ENCODE measurements at regions not wholly inside any gene's neighbourhood (a gene's known extent, or its start where the extent isn't known, plus 50 kb on each side); places are given as distances from the start of the nearest gene placed in this dataset.

- no peak for DNase-seq
Measured at GRCh38 chr11:28447226-28447625, 339.0 kb downstream of the METTL15 start.

- no peak for DNase-seq
Measured at GRCh38 chr11:28442131-28442530, 333.9 kb downstream of the METTL15 start.

GRCh38 chr11:28439403-28439802 lies 331.2 kb downstream of the METTL15 start:
- DNase-seq, result no peak

DNA sequence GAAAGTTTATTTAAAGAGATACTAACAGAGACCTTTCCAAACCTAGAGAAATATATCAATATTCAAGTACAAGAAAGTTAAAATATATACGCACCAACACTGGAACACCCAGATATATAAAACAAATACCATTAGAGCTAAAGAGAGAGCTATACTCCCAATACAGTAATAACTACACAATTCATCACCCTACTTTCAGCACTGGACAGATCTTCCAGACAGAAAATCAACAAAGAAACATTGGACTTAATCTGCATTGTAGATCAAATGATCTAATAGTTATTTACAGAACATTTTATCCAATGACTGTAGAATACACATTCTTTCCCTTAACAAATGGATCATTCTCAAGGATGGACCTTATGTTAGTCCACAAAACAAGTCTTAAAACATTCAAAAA lies 311.9 kb downstream of the METTL15 start:
- DNase-seq, result no peak

DNA sequence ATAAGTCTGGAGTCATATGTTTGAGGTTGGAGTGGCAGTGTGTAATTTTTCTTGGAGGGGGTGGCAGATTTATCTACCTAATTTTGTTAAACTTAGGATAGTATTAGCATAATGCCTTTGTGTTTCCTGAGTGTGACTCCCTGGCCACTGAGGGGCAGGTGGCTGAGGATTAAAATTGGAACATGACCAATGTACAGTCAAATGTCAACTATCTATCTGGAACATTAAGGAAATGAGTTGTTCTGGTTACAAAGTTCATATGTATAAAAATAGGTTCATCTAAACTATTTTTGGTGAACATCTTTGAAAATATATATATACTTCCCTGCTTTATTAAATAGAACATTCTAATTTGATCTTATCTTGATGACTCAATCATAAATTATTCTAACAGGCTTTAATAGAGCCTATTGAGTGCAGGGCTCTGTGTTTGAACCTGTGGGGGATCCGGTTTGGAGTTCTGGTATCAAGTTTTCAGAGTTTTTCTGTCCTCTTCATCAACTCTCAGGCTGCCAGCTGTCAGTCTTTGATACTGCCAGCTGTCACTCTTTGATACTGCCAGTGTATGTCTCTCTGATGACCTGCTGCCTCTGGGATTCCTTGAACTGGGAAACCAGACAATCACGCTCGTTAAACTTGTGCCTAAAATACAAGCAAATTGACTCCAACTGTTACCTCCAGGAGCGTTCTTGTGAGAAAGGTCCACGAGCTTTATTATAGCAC lies 309.6 kb downstream of the METTL15 start:
- DNase-seq, result no peak

GRCh38 chr11:28412029-28412428 lies 303.8 kb downstream of the METTL15 start:
- DNase-seq, result no peak

DNA sequence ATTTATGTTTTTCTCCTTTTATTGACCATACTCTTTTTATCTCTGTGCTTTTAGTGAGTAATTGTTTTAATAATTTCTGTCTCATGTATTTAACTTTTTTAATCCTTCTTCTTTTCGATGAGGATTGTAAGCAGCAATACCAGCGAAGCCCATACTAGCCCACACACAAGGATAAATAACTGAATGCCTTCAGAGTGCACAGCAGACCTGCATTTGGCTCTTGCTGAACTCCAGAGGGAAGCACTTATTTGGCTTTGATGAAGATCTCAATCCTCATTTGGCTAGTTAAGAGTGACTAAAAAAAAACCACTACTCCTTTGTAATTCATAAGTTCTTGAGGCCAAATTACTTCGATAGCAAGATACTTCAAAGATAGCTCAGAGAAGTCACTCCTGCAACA lies 293.3 kb downstream of the METTL15 start:
- no peak for DNase-seq

GRCh38 chr11:28400331-28401100 lies 292.3 kb downstream of the METTL15 start:
- DNase-seq, result no peak

GRCh38 chr11:28393348-28393747 lies 285.2 kb downstream of the METTL15 start:
- no peak for DNase-seq

DNA sequence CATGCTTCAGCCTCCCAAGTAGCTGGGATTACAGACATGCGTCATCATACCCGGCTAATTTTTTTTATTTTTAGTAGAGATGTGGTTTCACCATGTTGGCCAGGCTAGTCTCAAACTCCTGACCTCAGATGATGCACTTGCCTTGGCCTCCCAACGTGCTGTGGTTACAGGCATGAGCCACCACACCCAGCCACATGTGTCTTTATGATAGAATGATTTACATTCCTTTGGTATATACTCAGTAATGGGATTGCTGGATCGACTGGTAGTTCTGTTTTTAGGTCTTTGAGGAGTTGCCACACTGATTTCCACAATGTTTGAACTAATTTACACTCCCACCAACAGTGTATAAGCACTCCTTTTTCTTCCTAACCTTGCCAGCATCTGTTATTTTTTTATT lies 276.2 kb downstream of the METTL15 start:
- no peak for DNase-seq

- DNase-seq, result no peak
Measured at GRCh38 chr11:28383456-28383855, 275.3 kb downstream of the METTL15 start.
